Aorta (tissue), 5 donors: ENCODE measurements at regions not wholly inside any gene's neighbourhood (a gene's known extent, or its start where the extent isn't known, plus 50 kb on each side); places are given as distances from the start of the nearest gene placed in this dataset.

ENCODE experiments used
- ATAC-seq: fragments of 200-7000 bp; cut with Tn5 transposase; one replicate; pipeline ENCODE4 v1.9.1; 2022; ENCODE audit warnings: moderate library complexity; ENCODE audit not compliant: low FRiP score
- DNase-seq, 2 donors: peaks; one replicate each; pipeline ENCODE4 v3.0.0-alpha.2; 2020
- H3K27ac ChIP-seq, 2 donors: one replicate each; pipeline ENCODE4 v1.5.1; 2013; ENCODE audit warnings: low read length in 2 of 2, mild to moderate bottlenecking in 2 of 2, moderate library complexity in 2 of 2, control low read depth in 1 of 2, inconsistent platforms in 1 of 2, low read depth in 1 of 2
- H3K27me3 ChIP-seq, 2 donors: one replicate each; pipeline ENCODE4 v1.6.1; 2013; ENCODE audit warnings: control low read depth in 1 of 2, low read length in 1 of 2, mild to moderate bottlenecking in 1 of 2, moderate library complexity in 1 of 2; ENCODE audit not compliant: insufficient read depth in 2 of 2, control insufficient read depth in 1 of 2
- H3K36me3 ChIP-seq, 2 donors: one replicate each; pipeline ENCODE4 v1.6.1; 2013; ENCODE audit warnings: control low read depth in 1 of 2, low read length in 1 of 2, mild to moderate bottlenecking in 1 of 2; ENCODE audit not compliant: insufficient read depth in 2 of 2, control insufficient read depth in 1 of 2
- H3K4me1 ChIP-seq, 2 donors: one replicate each; pipeline ENCODE4 v1.6.1; 2013; ENCODE audit warnings: low read length in 2 of 2, control low read depth in 1 of 2, mild to moderate bottlenecking in 1 of 2, moderate library complexity in 1 of 2; ENCODE audit not compliant: insufficient read depth in 2 of 2, control insufficient read depth in 1 of 2
- H3K4me3 ChIP-seq, 2 donors: one replicate each; pipeline ENCODE4 v1.5.1; 2013; ENCODE audit warnings: low read length in 2 of 2, control low read depth in 1 of 2, mild to moderate bottlenecking in 1 of 2
- H3K9me3 ChIP-seq: one replicate; pipeline ENCODE4 v1.6.1; 2013; ENCODE audit warnings: mild to moderate bottlenecking, low read length; ENCODE audit not compliant: control insufficient read depth
- WGBS, 2 donors: extraction: QIAGEN DNeasy Blood & Tissue Kit; methylation state at CpG; one replicate each; pipeline ENCODE4 v1.1.7; 2013; 5-methylcytosine and 5-hydroxymethylcytosine counted together
- intact Hi-C, 2 donors: fragments of 100-400 bp; cut with DNase I; formaldehyde crosslinking; loops; one replicate each; pipeline versions ENCODE4 v1.14.2 to v1.15.0; 2022
- donor health status: healthy with polysubstance abuse.
- donor health status: Bipolar disorder and iron deficiency.
- donor health status: DM: no; HTN: no; CAD: no.
- donor health status: DM: no; HTN: no; CAD: no.
- donor health status: DM: yes; HTN: yes; CAD: no.

- WGBS, 2 donors: 93 to 95% methylated on average over 5 of the region's 5 CpGs
- intact Hi-C loops: no loop called here
These were observed 189.8 kb upstream of the TCF4 start for GRCh38 chr18:55777666-55778304.

GRCh38 chr18:55775972-55776371, 188.0 kb upstream of the TCF4 start:
- no peaks in the 10 kb centered on the region for H3K36me3 ChIP-seq
- no peaks in the 10 kb centered on the region for H3K9me3 ChIP-seq
- intact Hi-C loops: no loop called here
- no peaks in the 10 kb centered on the region for H3K4me1 ChIP-seq
- 70 to 72% methylated on average over 2 of the region's 2 CpGs for WGBS, 2 donors
- H3K27me3 ChIP-seq: no peaks in the 10 kb centered on the region
- H3K27ac ChIP-seq: no peak overlapping the region
- DNase-seq (no peak), ATAC-seq (no peak)
- no peak overlapping the region for H3K4me3 ChIP-seq

More at GRCh38 chr18:55777666-55778304, 189.8 kb upstream of the TCF4 start:
- H3K27ac ChIP-seq: no peak overlapping the region
- ATAC-seq (no peak), DNase-seq (no peak)
- H3K27me3 ChIP-seq: no peaks in the 10 kb centered on the region
- peaks cover 0 to 2% of the 10 kb centered on the region in 2 donors for H3K4me1 ChIP-seq
- no peak overlapping the region for H3K4me3 ChIP-seq
- no peaks in the 10 kb centered on the region for H3K9me3 ChIP-seq
- H3K36me3 ChIP-seq: no peaks in the 10 kb centered on the region

- intact Hi-C loops: no loop called here
- 77 to 80% methylated on average over 5 of the region's 5 CpGs for WGBS, 2 donors
- Histone ChIP-seq H3K9me3 (no peaks in the 10 kb centered on the region), H3K4me3 (no peak overlapping the region), H3K4me1 (no peaks in the 10 kb centered on the region), H3K36me3 (no peaks in the 10 kb centered on the region), H3K27me3 (no peaks in the 10 kb centered on the region), H3K27ac (no peak overlapping the region)
- DNase-seq (no peak), ATAC-seq (no peak)
These were observed 186.5 kb upstream of the TCF4 start for GRCh38 chr18:55774505-55774904.

- Histone ChIP-seq H3K27me3 (no peaks in the 10 kb centered on the region), H3K4me3 (no peak overlapping the region), H3K9me3 (no peaks in the 10 kb centered on the region), H3K4me1 (no peaks in the 10 kb centered on the region), H3K27ac (no peak overlapping the region), H3K36me3 (no peaks in the 10 kb centered on the region)
- DNase-seq (no peak), ATAC-seq (no peak)
- intact Hi-C loops: no loop called here
- WGBS, 2 donors: 49 to 50% methylated on average over 5 of the region's 5 CpGs
These were observed 180.3 kb upstream of the TCF4 start for GRCh38 chr18:55768255-55768654.

DNA sequence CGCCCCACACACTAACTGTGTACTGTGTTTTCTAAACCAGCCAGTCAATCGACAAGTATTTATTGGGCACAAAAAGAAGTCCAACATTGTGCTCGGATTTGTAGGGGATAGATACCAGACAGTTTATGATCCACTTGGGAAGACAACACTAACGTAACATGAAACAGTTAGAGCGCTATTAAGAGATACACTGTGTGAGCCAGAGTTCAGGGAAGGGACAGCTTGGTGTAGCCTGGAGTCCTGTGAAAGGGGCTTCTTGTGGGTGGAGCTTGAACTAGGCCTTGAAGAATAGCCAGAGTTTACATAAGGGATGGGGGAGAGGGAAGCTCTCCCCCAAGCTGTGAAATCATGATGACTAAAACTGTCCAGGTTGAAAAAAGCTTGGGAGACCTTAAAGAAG, 176.4 kb upstream of the TCF4 start:
- H3K27me3 ChIP-seq: no peaks in the 10 kb centered on the region
- no peaks in the 10 kb centered on the region for H3K9me3 ChIP-seq
- H3K27ac ChIP-seq: no peak overlapping the region
- intact Hi-C loops: no loop called here
- H3K4me3 ChIP-seq: no peak overlapping the region
- ATAC-seq: no peak
- no peaks in the 10 kb centered on the region for H3K4me1 ChIP-seq
- DNase-seq: no peak
- WGBS, 2 donors: 94 to 97% methylated on average over 5 of the region's 5 CpGs
- no peaks in the 10 kb centered on the region for H3K36me3 ChIP-seq

DNA sequence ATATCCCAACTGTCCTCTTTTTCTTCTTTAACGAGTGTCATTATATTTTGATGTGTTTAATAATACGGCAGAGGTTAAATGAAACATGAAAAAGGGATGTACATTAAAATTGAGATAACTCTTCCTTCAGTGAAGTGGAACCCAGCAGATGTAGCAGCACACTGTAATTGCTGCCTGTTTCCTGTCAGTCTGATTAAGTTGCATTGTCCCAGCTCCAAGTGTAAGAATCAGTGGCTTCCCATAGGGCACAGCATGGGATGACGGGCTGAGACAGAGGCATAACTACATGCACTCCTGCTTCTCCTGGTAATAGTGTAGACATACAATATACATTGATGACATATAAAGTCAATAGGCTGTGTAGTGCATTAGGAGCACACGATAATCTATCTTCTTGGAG, 175.8 kb upstream of the TCF4 start:
- DNase-seq (no peak), ATAC-seq (no peak)
- intact Hi-C loops: no loop called here
- no peaks in the 10 kb centered on the region for H3K9me3 ChIP-seq
- H3K27ac ChIP-seq: no peak overlapping the region
- H3K27me3 ChIP-seq: no peaks in the 10 kb centered on the region
- no peaks in the 10 kb centered on the region for H3K36me3 ChIP-seq
- H3K4me3 ChIP-seq: no peak overlapping the region
- 91 to 92% methylated on average over 4 of the region's 4 CpGs for WGBS, 2 donors
- H3K4me1 ChIP-seq: no peaks in the 10 kb centered on the region

GRCh38 chr18:55763298-55763697, 175.3 kb upstream of the TCF4 start:
- intact Hi-C loops: no loop called here
- no peaks in the 10 kb centered on the region for H3K27me3 ChIP-seq
- DNase-seq (no peak), ATAC-seq (no peak)
- no peak overlapping the region for H3K4me3 ChIP-seq
- whole genome bisulfite sequencing, 2 donors: 39 to 41% methylated on average over 2 of the region's 2 CpGs
- H3K27ac ChIP-seq: no peak overlapping the region
- H3K9me3 ChIP-seq: no peaks in the 10 kb centered on the region
- no peaks in the 10 kb centered on the region for H3K36me3 ChIP-seq
- H3K4me1 ChIP-seq: no peaks in the 10 kb centered on the region

GRCh38 chr18:55762424-55762823, 174.4 kb upstream of the TCF4 start:
- Histone ChIP-seq H3K9me3 (no peaks in the 10 kb centered on the region), H3K4me3 (no peak overlapping the region), H3K4me1 (no peaks in the 10 kb centered on the region), H3K27ac (no peak overlapping the region), H3K27me3 (no peaks in the 10 kb centered on the region), H3K36me3 (no peaks in the 10 kb centered on the region)
- intact Hi-C loops: no loop called here
- WGBS, 2 donors: 95 to 98% methylated on average over 3 of the region's 3 CpGs
- ATAC-seq: no peak
- DNase-seq: no peak

- no peak overlapping the region for H3K27ac ChIP-seq
- no peaks in the 10 kb centered on the region for H3K36me3 ChIP-seq
- no peaks in the 10 kb centered on the region for H3K27me3 ChIP-seq
- ATAC-seq (no peak), DNase-seq (no peak)
- WGBS, 2 donors: 47 to 48% methylated on average over 4 of the region's 4 CpGs
- no peaks in the 10 kb centered on the region for H3K4me1 ChIP-seq
- H3K4me3 ChIP-seq: no peak overlapping the region
- no peaks in the 10 kb centered on the region for H3K9me3 ChIP-seq
- intact Hi-C loops: no loop called here
These were observed 165.8 kb upstream of the TCF4 start for GRCh38 chr18:55753643-55754263.
